HEK293 (cell line): ENCODE measurements at regions not wholly inside any gene's neighbourhood (a gene's known extent, or its start where the extent isn't known, plus 50 kb on each side); places are given as distances from the start of the nearest gene placed in this dataset.

Experiments
- CTCF ChIA-PET: fragments of 350-600 bp; formaldehyde crosslinking; extraction: SDS; loops from one replicate; lab custom pipeline; 2021; ENCODE audit warnings: antibody characterized with exemption; lab: Yijun Ruan, JAX
- POLR2A ChIA-PET: fragments of 300-600 bp; formaldehyde crosslinking; extraction: SDS; loops from one replicate; lab custom pipeline; 2020; ENCODE audit warnings: antibody characterized with exemption, inconsistent platforms; lab: Yijun Ruan, JAX
- H3K27ac ChIP-seq: fragments of 200-500 bp; sonication (Bioruptor generic); 2 replicates; pipeline ENCODE4 v1.5.1; 2014; ENCODE audit warnings: low read depth, low read length, control low read depth, inconsistent platforms; ENCODE audit errors: extremely low read depth
- H3K36me3 ChIP-seq, 2 experiments: fragments of 200-500 bp in 1 of 2; sonication (Bioruptor generic) in 1 of 2; 1 replicate in 1 of 2; 2 replicates in 1 of 2; pipeline ENCODE4 v1.5.1; 2014 to 2017; ENCODE audit warnings: inconsistent platforms in 2 of 2, low read length in 2 of 2; ENCODE audit not compliant: control insufficient read depth in 2 of 2, insufficient read depth in 1 of 2
- H3K4me1 ChIP-seq: fragments of 200-500 bp; sonication (Bioruptor generic); 2 replicates; pipeline ENCODE4 v1.5.1; 2014; ENCODE audit warnings: mild to moderate bottlenecking, low read length, inconsistent platforms; ENCODE audit not compliant: control insufficient read depth, insufficient read depth
- H3K4me3 ChIP-seq: 2 replicates; pipeline ENCODE4 v1.5.1; 2011; ENCODE audit warnings: low read depth, mild to moderate bottlenecking, control low read depth, low read length, moderate library complexity
- H3K9me3 ChIP-seq: fragments of 200-500 bp; sonication (Bioruptor generic); 2 replicates; pipeline ENCODE4 v1.5.1; 2014; ENCODE audit warnings: low read depth, low read length, inconsistent platforms; ENCODE audit not compliant: control insufficient read depth, insufficient read depth
- FEZF1 ChIP-seq: fragments of 450-650 bp; formaldehyde crosslinking; IDR thresholded peaks from 2 replicates; pipeline ENCODE4 v1.5.1; 2016; ENCODE audit warnings: missing biosample characterization, missing genetic modification characterization
- HOXC10 ChIP-seq: sonication (generic); formaldehyde crosslinking; IDR thresholded peaks from 2 replicates; pipeline ENCODE4 v1.8.1; 2023; ENCODE audit warnings: mild to moderate bottlenecking, missing genetic modification reagents
- KLF10 ChIP-seq: fragments of 450-650 bp; IDR thresholded peaks from 2 replicates; pipeline ENCODE4 v1.5.1; 2018; ENCODE audit warnings: missing biosample characterization, mild to moderate bottlenecking, missing genetic modification characterization
- PRDM1 ChIP-seq: fragments of 450-650 bp; formaldehyde crosslinking; IDR thresholded peaks from 2 replicates; pipeline ENCODE4; 2016; ENCODE audit warnings: missing biosample characterization, missing genetic modification characterization
- ZBTB48 ChIP-seq: fragments of 450-650 bp; formaldehyde crosslinking; IDR thresholded peaks from 2 replicates; pipeline ENCODE4 v1.5.1; 2016; ENCODE audit warnings: missing biosample characterization, missing genetic modification characterization
- ZNF10 ChIP-seq: fragments of 450-650 bp; formaldehyde crosslinking; IDR thresholded peaks from 2 replicates; pipeline ENCODE4 v1.5.1; 2017; ENCODE audit warnings: missing biosample characterization, missing genetic modification characterization
- ZNF184 ChIP-seq: fragments of 450-650 bp; IDR thresholded peaks from 2 replicates; pipeline ENCODE4 v1.5.1; 2018; ENCODE audit warnings: missing biosample characterization, mild to moderate bottlenecking, missing genetic modification characterization
- ZNF350 ChIP-seq: fragments of 450-650 bp; formaldehyde crosslinking; IDR thresholded peaks from 2 replicates; pipeline ENCODE4 v1.5.0; 2017; ENCODE audit warnings: missing biosample characterization, mild to moderate bottlenecking, missing genetic modification characterization
- ZNF354C ChIP-seq: fragments of 450-650 bp; formaldehyde crosslinking; IDR thresholded peaks from 2 replicates; pipeline ENCODE4 v1.5.1; 2016; ENCODE audit warnings: missing biosample characterization, missing genetic modification characterization, low read depth, borderline replicate concordance
- ZNF37A ChIP-seq: fragments of 450-650 bp; IDR thresholded peaks from 2 replicates; pipeline ENCODE4 v1.5.1; 2018; ENCODE audit warnings: missing biosample characterization, missing genetic modification characterization
- ZNF391 ChIP-seq: fragments of 450-650 bp; formaldehyde crosslinking; IDR thresholded peaks from 2 replicates; pipeline ENCODE4 v1.5.1; 2016; ENCODE audit warnings: low read depth, missing biosample characterization, missing genetic modification characterization, borderline replicate concordance
- ZNF426 ChIP-seq: fragments of 450-650 bp; formaldehyde crosslinking; IDR thresholded peaks from 2 replicates; pipeline ENCODE4 v1.5.1; 2017; ENCODE audit warnings: missing biosample characterization, missing genetic modification characterization, mild to moderate bottlenecking, inconsistent platforms, moderate library complexity
- ZNF530 ChIP-seq: fragments of 450-650 bp; formaldehyde crosslinking; IDR thresholded peaks from 2 replicates; pipeline ENCODE4 v1.5.1; 2016; ENCODE audit warnings: low read depth, missing biosample characterization, missing genetic modification characterization
- ZNF610 ChIP-seq: fragments of 450-650 bp; formaldehyde crosslinking; IDR thresholded peaks from 2 replicates; pipeline ENCODE4 v1.5.1; 2016; ENCODE audit warnings: missing biosample characterization, missing genetic modification characterization, borderline replicate concordance
- ZNF621 ChIP-seq: fragments of 450-650 bp; formaldehyde crosslinking; IDR thresholded peaks from 2 replicates; pipeline ENCODE4 v1.5.1; 2017; ENCODE audit warnings: missing biosample characterization, missing genetic modification characterization
- ZNF776 ChIP-seq: fragments of 450-650 bp; formaldehyde crosslinking; IDR thresholded peaks from 2 replicates; pipeline ENCODE4 v1.5.0; 2017; ENCODE audit warnings: missing biosample characterization, missing genetic modification characterization, borderline replicate concordance
- ZNF792 ChIP-seq: fragments of 450-650 bp; formaldehyde crosslinking; IDR thresholded peaks from 2 replicates; pipeline ENCODE4 v1.5.1; 2016; ENCODE audit warnings: missing biosample characterization, missing genetic modification characterization
- TF ChIP-seq, protein P1 (sequence below): fragments of 450-650 bp; formaldehyde crosslinking; IDR thresholded peaks from 2 replicates; pipeline ENCODE4 v1.5.1; 2016; ENCODE audit warnings: missing biosample characterization, missing genetic modification characterization
- TF ChIP-seq, protein P2 (sequence below): fragments of 450-650 bp; formaldehyde crosslinking; IDR thresholded peaks from 2 replicates; pipeline ENCODE4 v1.5.1; 2016; ENCODE audit warnings: missing biosample characterization, missing genetic modification characterization
- TF ChIP-seq, protein P3 (sequence below): fragments of 450-650 bp; formaldehyde crosslinking; IDR thresholded peaks from 2 replicates; pipeline ENCODE4 v1.5.1; 2016; ENCODE audit warnings: missing biosample characterization, missing genetic modification characterization
- TF ChIP-seq, protein P4 (sequence below): fragments of 450-650 bp; formaldehyde crosslinking; IDR thresholded peaks from 2 replicates; pipeline ENCODE4 v1.5.1; 2016; ENCODE audit warnings: missing biosample characterization, missing genetic modification characterization
- TF ChIP-seq, protein P5 (sequence below): fragments of 450-650 bp; formaldehyde crosslinking; IDR thresholded peaks from 2 replicates; pipeline ENCODE4 v1.5.0; 2017; ENCODE audit warnings: missing biosample characterization, missing genetic modification characterization, borderline replicate concordance
- TF ChIP-seq, protein P6 (sequence below): fragments of 450-650 bp; IDR thresholded peaks from 2 replicates; pipeline ENCODE4 v1.5.1; 2018; ENCODE audit warnings: missing biosample characterization, mild to moderate bottlenecking, missing genetic modification characterization

DNA sequence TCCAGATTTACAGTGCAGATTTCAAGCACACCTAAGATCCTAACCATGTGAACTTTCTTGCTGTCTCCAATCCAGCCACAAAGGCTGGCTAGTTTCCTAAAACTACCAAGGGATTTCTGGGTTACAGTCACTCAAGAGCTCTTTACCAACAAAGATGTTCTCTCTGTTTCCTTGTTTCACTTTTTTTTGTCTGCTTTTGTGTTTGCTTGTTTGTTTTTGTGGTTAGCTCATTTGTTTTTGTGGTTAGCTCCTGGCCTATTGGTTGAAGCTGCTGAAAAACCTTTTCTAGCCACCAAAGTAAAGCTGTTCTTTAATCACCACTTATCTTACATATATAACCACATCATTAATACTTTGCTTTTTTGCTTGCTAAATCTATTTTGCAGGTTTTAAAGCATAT is 642.5 kb upstream of the GALNTL6 start:
- POLR2A ChIA-PET = no interaction called here
- Histone ChIP-seq H3K4me1 (no peaks in the 10 kb centered on the region), H3K4me3 (no peak overlapping the region), H3K9me3 (no peaks in the 10 kb centered on the region), H3K36me3 (no peaks in the 10 kb centered on the region), H3K27ac (no peak overlapping the region)
- CTCF ChIA-PET = no interaction called here
- TF ChIP-seq HOXC10 (CRISPR knock-in tag) = no peak
- TF ChIP-seq, protein P1, sequence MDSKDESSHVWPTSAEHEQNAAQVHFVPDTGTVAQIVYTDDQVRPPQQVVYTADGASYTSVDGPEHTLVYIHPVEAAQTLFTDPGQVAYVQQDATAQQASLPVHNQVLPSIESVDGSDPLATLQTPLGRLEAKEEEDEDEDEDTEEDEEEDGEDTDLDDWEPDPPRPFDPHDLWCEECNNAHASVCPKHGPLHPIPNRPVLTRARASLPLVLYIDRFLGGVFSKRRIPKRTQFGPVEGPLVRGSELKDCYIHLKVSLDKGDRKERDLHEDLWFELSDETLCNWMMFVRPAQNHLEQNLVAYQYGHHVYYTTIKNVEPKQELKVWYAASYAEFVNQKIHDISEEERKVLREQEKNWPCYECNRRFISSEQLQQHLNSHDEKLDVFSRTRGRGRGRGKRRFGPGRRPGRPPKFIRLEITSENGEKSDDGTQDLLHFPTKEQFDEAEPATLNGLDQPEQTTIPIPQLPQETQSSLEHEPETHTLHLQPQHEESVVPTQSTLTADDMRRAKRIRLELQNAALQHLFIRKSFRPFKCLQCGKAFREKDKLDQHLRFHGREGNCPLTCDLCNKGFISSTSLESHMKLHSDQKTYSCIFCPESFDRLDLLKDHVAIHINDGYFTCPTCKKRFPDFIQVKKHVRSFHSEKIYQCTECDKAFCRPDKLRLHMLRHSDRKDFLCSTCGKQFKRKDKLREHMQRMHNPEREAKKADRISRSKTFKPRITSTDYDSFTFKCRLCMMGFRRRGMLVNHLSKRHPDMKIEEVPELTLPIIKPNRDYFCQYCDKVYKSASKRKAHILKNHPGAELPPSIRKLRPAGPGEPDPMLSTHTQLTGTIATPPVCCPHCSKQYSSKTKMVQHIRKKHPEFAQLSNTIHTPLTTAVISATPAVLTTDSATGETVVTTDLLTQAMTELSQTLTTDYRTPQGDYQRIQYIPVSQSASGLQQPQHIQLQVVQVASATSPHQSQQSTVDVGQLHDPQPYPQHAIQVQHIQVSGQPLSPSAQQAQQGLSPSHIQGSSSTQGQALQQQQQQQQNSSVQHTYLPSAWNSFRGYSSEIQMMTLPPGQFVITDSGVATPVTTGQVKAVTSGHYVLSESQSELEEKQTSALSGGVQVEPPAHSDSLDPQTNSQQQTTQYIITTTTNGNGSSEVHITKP = no peak
- TF ChIP-seq, protein P2, sequence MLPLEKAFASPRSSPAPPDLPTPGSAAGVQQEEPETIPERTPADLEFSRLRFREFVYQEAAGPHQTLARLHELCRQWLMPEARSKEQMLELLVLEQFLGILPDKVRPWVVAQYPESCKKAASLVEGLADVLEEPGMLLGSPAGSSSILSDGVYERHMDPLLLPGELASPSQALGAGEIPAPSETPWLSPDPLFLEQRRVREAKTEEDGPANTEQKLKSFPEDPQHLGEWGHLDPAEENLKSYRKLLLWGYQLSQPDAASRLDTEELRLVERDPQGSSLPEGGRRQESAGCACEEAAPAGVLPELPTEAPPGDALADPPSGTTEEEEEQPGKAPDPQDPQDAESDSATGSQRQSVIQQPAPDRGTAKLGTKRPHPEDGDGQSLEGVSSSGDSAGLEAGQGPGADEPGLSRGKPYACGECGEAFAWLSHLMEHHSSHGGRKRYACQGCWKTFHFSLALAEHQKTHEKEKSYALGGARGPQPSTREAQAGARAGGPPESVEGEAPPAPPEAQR (tag by site-specific recombination) = no peak
- TF ChIP-seq, protein P3, sequence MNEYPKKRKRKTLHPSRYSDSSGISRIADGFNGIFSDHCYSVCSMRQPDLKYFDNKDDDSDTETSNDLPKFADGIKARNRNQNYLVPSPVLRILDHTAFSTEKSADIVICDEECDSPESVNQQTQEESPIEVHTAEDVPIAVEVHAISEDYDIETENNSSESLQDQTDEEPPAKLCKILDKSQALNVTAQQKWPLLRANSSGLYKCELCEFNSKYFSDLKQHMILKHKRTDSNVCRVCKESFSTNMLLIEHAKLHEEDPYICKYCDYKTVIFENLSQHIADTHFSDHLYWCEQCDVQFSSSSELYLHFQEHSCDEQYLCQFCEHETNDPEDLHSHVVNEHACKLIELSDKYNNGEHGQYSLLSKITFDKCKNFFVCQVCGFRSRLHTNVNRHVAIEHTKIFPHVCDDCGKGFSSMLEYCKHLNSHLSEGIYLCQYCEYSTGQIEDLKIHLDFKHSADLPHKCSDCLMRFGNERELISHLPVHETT (tag by site-specific recombination) = no peak
- TF ChIP-seq PRDM1 (tag by site-specific recombination) = no peak
- TF ChIP-seq ZBTB48 = no peak
- no peak for TF ChIP-seq FEZF1 (tag by site-specific recombination)
- TF ChIP-seq, protein P4, sequence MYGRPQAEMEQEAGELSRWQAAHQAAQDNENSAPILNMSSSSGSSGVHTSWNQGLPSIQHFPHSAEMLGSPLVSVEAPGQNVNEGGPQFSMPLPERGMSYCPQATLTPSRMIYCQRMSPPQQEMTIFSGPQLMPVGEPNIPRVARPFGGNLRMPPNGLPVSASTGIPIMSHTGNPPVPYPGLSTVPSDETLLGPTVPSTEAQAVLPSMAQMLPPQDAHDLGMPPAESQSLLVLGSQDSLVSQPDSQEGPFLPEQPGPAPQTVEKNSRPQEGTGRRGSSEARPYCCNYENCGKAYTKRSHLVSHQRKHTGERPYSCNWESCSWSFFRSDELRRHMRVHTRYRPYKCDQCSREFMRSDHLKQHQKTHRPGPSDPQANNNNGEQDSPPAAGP = no peak
- TF ChIP-seq ZNF426 = no peak
- TF ChIP-seq ZNF354C (tag by site-specific recombination) = no peak
- no peak for TF ChIP-seq ZNF37A (tag by site-specific recombination)
- TF ChIP-seq ZNF10 (tag by site-specific recombination) = no peak
- TF ChIP-seq ZNF350 (tag by site-specific recombination) = no peak
- TF ChIP-seq ZNF184 (tag by site-specific recombination) = no peak
- TF ChIP-seq, protein P5, sequence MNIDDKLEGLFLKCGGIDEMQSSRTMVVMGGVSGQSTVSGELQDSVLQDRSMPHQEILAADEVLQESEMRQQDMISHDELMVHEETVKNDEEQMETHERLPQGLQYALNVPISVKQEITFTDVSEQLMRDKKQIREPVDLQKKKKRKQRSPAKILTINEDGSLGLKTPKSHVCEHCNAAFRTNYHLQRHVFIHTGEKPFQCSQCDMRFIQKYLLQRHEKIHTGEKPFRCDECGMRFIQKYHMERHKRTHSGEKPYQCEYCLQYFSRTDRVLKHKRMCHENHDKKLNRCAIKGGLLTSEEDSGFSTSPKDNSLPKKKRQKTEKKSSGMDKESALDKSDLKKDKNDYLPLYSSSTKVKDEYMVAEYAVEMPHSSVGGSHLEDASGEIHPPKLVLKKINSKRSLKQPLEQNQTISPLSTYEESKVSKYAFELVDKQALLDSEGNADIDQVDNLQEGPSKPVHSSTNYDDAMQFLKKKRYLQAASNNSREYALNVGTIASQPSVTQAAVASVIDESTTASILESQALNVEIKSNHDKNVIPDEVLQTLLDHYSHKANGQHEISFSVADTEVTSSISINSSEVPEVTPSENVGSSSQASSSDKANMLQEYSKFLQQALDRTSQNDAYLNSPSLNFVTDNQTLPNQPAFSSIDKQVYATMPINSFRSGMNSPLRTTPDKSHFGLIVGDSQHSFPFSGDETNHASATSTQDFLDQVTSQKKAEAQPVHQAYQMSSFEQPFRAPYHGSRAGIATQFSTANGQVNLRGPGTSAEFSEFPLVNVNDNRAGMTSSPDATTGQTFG (tag by site-specific recombination) = no peak
- TF ChIP-seq ZNF610 = no peak

DNA sequence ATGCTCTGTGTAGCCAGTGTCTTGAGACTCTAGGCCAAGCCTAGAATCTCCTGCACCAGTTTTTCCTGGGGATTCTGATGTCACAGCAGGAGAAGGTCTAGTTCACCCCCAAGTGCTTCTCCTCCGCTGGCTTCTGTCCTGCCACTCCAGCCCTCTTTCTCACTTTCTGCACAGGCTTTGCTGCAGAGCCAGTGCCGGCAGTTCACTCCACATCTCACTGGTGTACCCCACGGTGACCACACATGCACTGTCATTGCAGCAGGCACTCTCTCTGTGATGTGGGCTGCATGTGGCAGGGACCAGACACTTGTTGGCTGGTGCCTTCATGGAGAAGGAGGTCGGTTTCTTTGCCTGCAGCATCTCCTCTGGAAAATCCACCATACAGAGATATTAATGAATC is 643.8 kb upstream of the GALNTL6 start:
- POLR2A ChIA-PET = no interaction called here
- no peak overlapping the region for H3K27ac ChIP-seq
- CTCF ChIA-PET = no interaction called here
- no peaks in the 10 kb centered on the region for H3K36me3 ChIP-seq
- no peak for TF ChIP-seq ZNF391
- no peak for TF ChIP-seq ZNF792 (tag by site-specific recombination)
- no peak for TF ChIP-seq ZNF621 (tag by site-specific recombination)
- no peak for TF ChIP-seq ZNF530 (tag by site-specific recombination)
- TF ChIP-seq, protein P6, sequence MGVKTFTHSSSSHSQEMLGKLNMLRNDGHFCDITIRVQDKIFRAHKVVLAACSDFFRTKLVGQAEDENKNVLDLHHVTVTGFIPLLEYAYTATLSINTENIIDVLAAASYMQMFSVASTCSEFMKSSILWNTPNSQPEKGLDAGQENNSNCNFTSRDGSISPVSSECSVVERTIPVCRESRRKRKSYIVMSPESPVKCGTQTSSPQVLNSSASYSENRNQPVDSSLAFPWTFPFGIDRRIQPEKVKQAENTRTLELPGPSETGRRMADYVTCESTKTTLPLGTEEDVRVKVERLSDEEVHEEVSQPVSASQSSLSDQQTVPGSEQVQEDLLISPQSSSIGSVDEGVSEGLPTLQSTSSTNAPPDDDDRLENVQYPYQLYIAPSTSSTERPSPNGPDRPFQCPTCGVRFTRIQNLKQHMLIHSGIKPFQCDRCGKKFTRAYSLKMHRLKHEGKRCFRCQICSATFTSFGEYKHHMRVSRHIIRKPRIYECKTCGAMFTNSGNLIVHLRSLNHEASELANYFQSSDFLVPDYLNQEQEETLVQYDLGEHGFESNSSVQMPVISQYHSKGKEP = no peak
- TF ChIP-seq ZNF776 (tag by site-specific recombination) = no peak
- no peak for TF ChIP-seq KLF10
- H3K4me1 ChIP-seq = no peaks in the 10 kb centered on the region
- H3K4me3 ChIP-seq = no peak overlapping the region
- no peaks in the 10 kb centered on the region for H3K9me3 ChIP-seq
